HepG2 (cell line): ENCODE measurements at regions not wholly inside any gene's neighbourhood (a gene's known extent, or its start where the extent isn't known, plus 50 kb on each side); places are given as distances from the start of the nearest gene placed in this dataset.

Source experiments
- ATAC-seq: fragments of 200-7000 bp; cut with Tn5 transposase; 3 replicates; pipeline ENCODE4 v1.9.1; 2020; ENCODE audit warnings: mild to moderate bottlenecking, moderate library complexity
- BruUV-seq: library from RNA; stranded (reverse); fragments of 400-500 nt; replicated peaks from 2 replicates; lab custom pipeline; 2021; lab: Mats Ljungman, UMichigan
- CTCF ChIA-PET: fragments of 300-600 bp; formaldehyde crosslinking; extraction: SDS; loops from one replicate; lab custom pipeline; 2021; ENCODE audit warnings: low total read pairs, inconsistent platforms, low intra/inter-chr PET ratio; lab: Yijun Ruan, JAX
- POLR2A ChIA-PET: fragments of 350-600 bp; sonication (Branson Sonifier 250); formaldehyde crosslinking; loops from one replicate; lab custom pipeline; 2020; ENCODE audit warnings: antibody characterized with exemption, inconsistent platforms; lab: Yijun Ruan, JAX
- DNase-seq: peaks from one replicate; pipeline ENCODE4 v3.0.0-alpha.2; 2015; ENCODE audit warnings: low spot score
- FAIRE-seq: peaks from 3 replicates; lab custom pipeline; 2011; peaks lifted over from hg19 to GRCh38; lab: Jason Lieb, UNC
- H2AFZ ChIP-seq: one replicate; pipeline ENCODE4 v1.6.1; 2011; ENCODE audit warnings: low read length, inconsistent platforms
- H3K27ac ChIP-seq: fragments of 300-600 bp; 3 replicates; pipeline ENCODE4 v1.8.0; 2011; ENCODE audit warnings: mixed run types, mild to moderate bottlenecking, mixed read lengths, low read length, inconsistent platforms; ENCODE audit not compliant: insufficient read depth; ENCODE audit errors: extremely low read length
- H3K27me3 ChIP-seq, 2 experiments: fragments of 200-600 bp in 1 of 2; 2 replicates in 1 of 2; 3 replicates in 1 of 2; pipeline versions ENCODE4 v1.6.0 to v1.8.0; 2011; ENCODE audit warnings: low read length in 2 of 2, mild to moderate bottlenecking in 2 of 2, moderate library complexity in 2 of 2, inconsistent platforms in 1 of 2; ENCODE audit not compliant: insufficient read depth in 2 of 2, control insufficient read depth in 1 of 2
- H3K36me3 ChIP-seq, 2 experiments: fragments of 200-600 bp in 1 of 2; replicated peaks in 1 of 2; 2 replicates in 1 of 2; 3 replicates in 1 of 2; pipeline versions ENCODE4 v1.5.1 to v1.8.0; 2011; ENCODE audit warnings: low read length in 2 of 2, inconsistent platforms in 1 of 2; ENCODE audit not compliant: insufficient read depth in 2 of 2, control insufficient read depth in 1 of 2
- H3K4me1 ChIP-seq: 2 replicates; pipeline ENCODE4 v1.5.1; 2012; ENCODE audit warnings: low read length, inconsistent platforms; ENCODE audit not compliant: insufficient read depth
- H3K4me2 ChIP-seq: 2 replicates; pipeline ENCODE4 v1.6.0; 2011; ENCODE audit warnings: low read depth, low read length, inconsistent platforms
- H3K4me3 ChIP-seq, 3 experiments: fragments of 200-600 bp in 1 of 3; sonication (generic), shearing (Covaris generic) in 1 of 3; replicated peaks in 1 of 3; 2 replicates each; pipeline ENCODE4 v1.5.1; 2011 to 2016; ENCODE audit warnings: low read length in 3 of 3, inconsistent platforms in 2 of 3, low read depth in 2 of 3, mild to moderate bottlenecking in 2 of 3, control low read depth in 1 of 3, mixed read lengths in 1 of 3; ENCODE audit not compliant: insufficient read depth in 1 of 3
- H3K79me2 ChIP-seq: one replicate; pipeline ENCODE4 v1.6.1; 2011; ENCODE audit warnings: low read length, inconsistent platforms; ENCODE audit not compliant: insufficient read depth
- H3K9ac ChIP-seq: 2 replicates; pipeline ENCODE4 v1.6.0; 2011; ENCODE audit warnings: mild to moderate bottlenecking, low read depth, low read length, inconsistent platforms; ENCODE audit not compliant: insufficient read depth
- H3K9me3 ChIP-seq: 2 replicates; pipeline ENCODE4 v1.5.1; 2012; ENCODE audit warnings: mild to moderate bottlenecking, low read length
- H4K20me1 ChIP-seq: 2 replicates; pipeline ENCODE4 v1.6.0; 2011; ENCODE audit warnings: inconsistent platforms, mild to moderate bottlenecking, low read length, moderate library complexity; ENCODE audit not compliant: insufficient read depth
- CEBPZ ChIP-seq: IDR thresholded peaks from 2 replicates; pipeline ENCODE4 v1.6.1; 2012; ENCODE audit warnings: low read length, improper control_type of control experiment
- KAT7 ChIP-seq: IDR thresholded peaks from 2 replicates; pipeline ENCODE4 v1.6.1; 2018; ENCODE audit warnings: borderline replicate concordance, missing compliant biosample characterization
- KLF9 ChIP-seq: IDR thresholded peaks from 2 replicates; pipeline ENCODE4 v1.6.1; 2016; ENCODE audit warnings: low read depth
- MYNN ChIP-seq: sonication (generic); formaldehyde crosslinking; IDR thresholded peaks from 2 replicates; pipeline ENCODE4 v1.4.0; 2020; ENCODE audit warnings: mild to moderate bottlenecking, low read depth, missing genetic modification reagents
- SP1 ChIP-seq, 2 experiments: fragments of 450-650 bp in 1 of 2; sonication (generic) in 1 of 2; formaldehyde crosslinking in 1 of 2; IDR thresholded peaks; 2 replicates each; pipeline versions ENCODE4 v1.4.0 to v1.6.1; 2016 to 2020; ENCODE audit warnings: missing genetic modification reagents in 1 of 2
- ZMYM2 ChIP-seq: sonication (generic); formaldehyde crosslinking; IDR thresholded peaks from 2 replicates; pipeline ENCODE4 v1.8.0; 2022; ENCODE audit warnings: mild to moderate bottlenecking, missing genetic modification reagents
- ZNF143 ChIP-seq: sonication (generic); formaldehyde crosslinking; IDR thresholded peaks from 2 replicates; pipeline ENCODE4 v1.4.0; 2020; ENCODE audit warnings: missing genetic modification reagents
- WGBS: methylation state at CpG from one replicate; pipeline ENCODE4 v1.1.6; 2017; ENCODE audit warnings: low lambda C conversion rate; 5-methylcytosine and 5-hydroxymethylcytosine counted together
- in situ Hi-C: cut with HindIII; loops from 2 replicates; pipeline ENCODE4 v1.10.0; 2017; ENCODE audit warnings: low pct_unique_long_range_greater_than_20kb; ENCODE audit not compliant: extremely low pct_ligation_motif_present
- intact Hi-C: fragments of 100-400 bp; cut with micrococcal nuclease; formaldehyde crosslinking; loops from one replicate; pipeline ENCODE4 v1.10.0; 2022; ENCODE audit not compliant: unreplicated experiment

GRCh38 chr7:145169908-145170307, 334.1 kb upstream of the TPK1 start:
- Histone ChIP-seq H3K36me3 (no peaks in the 10 kb centered on the region), H3K27ac (no peak overlapping the region), H3K4me1 (no peaks in the 10 kb centered on the region), H2AFZ (no peak overlapping the region), H3K9me3 (peaks cover 81% of the 10 kb centered on the region), H3K9ac (no peak overlapping the region), H3K4me3 (no peak overlapping the region), H3K4me2 (no peak overlapping the region), H3K79me2 (no peaks in the 10 kb centered on the region), H3K27me3 (no peaks in the 10 kb centered on the region), H4K20me1 (no peaks in the 10 kb centered on the region)
- ChIA-PET POLR2A (no interaction called here), CTCF (no interaction called here)
- BruUV-seq, result no TSS peak
- in situ Hi-C loops, result no loop called here
- WGBS, result 1% methylated on average over 3 of the region's 3 CpGs
- no peak for TF ChIP-seq CEBPZ
- TF ChIP-seq MYNN (CRISPR knock-in tag), result no peak
- no peak for TF ChIP-seq KAT7 (CRISPR knock-in tag)
- TF ChIP-seq SP1 (IDR thresholded peaks at IDR 0.05), result no peak
- no peak for TF ChIP-seq SP1 (CRISPR knock-in tag; IDR thresholded peaks at IDR 0.05)
- no peak for TF ChIP-seq ZNF143 (CRISPR knock-in tag)
- no peak for TF ChIP-seq KLF9 (CRISPR knock-in tag)
- no peak for TF ChIP-seq ZMYM2 (CRISPR knock-in tag)
- ATAC-seq (no peak), FAIRE-seq (no peak), DNase-seq (no peak)
- intact Hi-C loops, result no loop called here
